Muscle of back (tissue), 3 donors: ENCODE measurements at regions not wholly inside any gene's neighbourhood (a gene's known extent, or its start where the extent isn't known, plus 50 kb on each side); places are given as distances from the start of the nearest gene placed in this dataset.

Experiments
- DNase-seq, 3 donors: peaks; one replicate each; pipeline versions ENCODE4 v3.0.0 to v3.0.0-alpha.2; 2013

DNA sequence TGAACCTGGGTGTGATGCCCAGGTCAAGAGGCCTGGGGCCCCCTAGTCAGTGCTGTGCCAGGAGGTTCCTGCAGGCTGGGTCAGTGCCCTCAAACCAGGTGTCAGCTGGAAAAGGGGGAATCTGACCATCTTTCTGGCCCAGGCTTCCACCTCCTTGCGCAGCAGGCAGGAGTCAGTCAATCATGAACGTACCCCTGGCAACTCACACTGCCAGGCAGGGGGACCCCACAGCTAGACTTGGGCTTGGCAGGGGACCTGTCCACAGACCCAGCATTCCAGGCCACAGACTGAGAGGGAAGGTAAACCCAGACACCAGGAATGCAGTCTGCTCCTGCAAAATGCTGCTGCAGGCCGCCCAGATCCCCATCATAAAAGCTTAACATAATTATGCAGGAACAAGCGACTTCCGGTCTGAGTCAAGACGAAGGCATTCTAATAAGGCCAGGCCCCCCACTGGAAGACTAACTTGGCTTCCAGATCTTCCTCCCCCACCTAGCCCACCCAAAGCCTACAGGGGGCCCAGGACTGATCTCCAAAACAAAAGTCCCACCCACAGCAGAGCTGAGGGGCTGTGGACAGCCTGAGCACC lies 156.3 kb downstream of the BCOR start:
- peak in 1 of 3 donors; percentile 38 for DNase-seq

DNA sequence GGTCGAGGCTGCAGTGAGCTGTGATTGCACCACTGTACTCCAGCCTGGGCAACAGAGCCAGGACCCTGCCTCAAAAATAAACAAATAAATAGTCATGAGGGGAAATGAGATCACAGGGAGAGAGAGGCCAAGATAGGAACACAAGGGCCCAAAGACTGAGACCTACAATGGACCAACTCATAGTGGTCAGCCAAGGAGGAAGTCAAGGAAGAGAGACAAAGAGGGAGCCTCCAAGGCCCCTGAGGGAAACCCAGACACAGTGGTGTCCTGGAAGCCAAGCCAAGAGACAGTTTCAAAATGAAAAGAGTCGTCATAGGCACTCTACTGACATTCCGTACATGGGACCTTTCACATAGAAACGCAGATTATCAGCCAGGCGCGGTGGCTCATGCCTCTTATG lies 153.3 kb downstream of the BCOR start:
- DNase-seq, result no peak

DNA sequence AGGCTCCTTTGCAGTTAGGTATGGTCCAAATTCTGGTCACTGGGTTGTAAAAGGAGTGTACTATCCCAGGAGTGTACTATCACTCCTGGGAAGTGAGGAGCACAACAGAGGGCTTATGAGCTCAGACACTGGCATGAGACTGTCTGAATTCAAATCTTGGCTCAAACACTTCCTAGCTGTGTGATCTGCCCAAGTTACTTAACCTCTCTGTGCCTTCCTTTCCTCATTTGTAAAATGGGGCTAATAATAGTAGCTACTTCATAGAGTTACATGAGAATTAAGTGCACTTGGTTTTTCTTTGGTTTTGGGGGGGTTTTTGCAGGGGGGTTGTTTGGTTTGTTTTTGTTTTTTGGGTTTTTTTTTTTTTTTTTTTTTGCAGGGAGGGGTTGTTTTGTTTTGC lies 152.0 kb downstream of the BCOR start:
- DNase-seq, result no peak

- DNase-seq, result peak in 1 of 3 donors; percentile 62
Observed at GRCh38 chrX:39946822-39947221, 150.9 kb downstream of the BCOR start.

DNA sequence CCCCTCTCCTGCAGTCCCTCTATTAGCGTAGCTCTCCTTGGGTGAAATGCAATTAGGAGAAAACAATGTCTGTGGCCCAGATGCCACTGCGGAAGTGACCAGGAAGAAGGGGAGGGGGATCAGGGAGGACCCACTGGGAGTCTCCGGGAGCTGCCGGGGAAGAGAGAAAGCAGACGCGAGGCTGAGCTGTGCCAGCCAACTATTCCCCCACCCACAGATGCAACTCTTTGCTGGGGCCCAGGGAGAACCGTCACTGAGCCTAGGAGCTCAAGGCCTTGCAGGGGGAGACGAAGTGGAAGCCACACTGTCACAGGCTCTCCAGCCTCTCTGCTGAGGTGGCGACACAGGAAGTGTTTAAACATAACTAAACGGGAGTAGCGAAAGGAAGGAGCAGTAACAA lies 149.2 kb downstream of the BCOR start:
- no peak for DNase-seq

- DNase-seq, result no peak
Observed at GRCh38 chrX:39950018-39950688, 147.6 kb downstream of the BCOR start.

DNA sequence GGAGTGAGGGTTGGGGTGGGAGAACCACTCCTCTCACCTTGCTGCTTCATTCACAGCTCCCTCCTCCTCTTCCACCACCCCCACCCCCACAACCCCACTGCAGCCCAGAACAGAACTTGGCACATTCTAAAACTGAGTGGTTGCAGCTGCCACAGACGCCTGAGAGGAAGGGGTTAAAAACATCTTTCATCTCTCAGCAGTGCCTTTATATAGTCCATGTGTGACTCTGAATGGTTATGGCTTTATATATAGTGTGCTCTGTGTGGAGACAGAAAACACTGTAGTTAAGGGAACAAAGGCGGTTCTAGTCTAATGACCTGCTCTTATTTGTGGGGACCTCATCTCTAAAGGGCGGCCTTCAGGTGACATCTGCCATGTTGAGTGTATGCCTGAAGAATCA lies 144.8 kb downstream of the BCOR start:
- no peak for DNase-seq

- no peak for DNase-seq
Observed at GRCh38 chrX:39953879-39954278, 143.9 kb downstream of the BCOR start.

GRCh38 chrX:39954851-39955250 lies 142.9 kb downstream of the BCOR start:
- no peak for DNase-seq

DNA sequence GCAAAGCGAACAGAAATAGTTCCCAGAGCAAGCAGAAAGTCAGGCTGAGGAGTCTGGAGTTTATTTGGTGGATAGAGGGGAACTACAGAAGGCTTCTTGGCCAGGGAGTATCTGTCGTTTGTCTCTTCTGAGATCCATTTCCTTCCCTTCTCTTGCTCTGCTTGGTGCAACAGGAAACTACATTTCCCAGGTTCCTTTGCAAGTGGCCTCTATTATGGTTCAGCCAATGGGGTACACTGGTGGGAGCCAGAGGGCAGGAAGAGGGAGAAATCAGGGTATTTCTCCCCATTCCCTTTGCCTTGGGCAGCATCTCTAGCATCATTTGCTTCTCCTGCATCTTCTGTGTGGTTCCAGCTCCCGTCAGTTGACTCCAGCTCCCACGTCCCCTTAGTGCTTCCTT lies 142.1 kb downstream of the BCOR start:
- DNase-seq, result no peak

DNA sequence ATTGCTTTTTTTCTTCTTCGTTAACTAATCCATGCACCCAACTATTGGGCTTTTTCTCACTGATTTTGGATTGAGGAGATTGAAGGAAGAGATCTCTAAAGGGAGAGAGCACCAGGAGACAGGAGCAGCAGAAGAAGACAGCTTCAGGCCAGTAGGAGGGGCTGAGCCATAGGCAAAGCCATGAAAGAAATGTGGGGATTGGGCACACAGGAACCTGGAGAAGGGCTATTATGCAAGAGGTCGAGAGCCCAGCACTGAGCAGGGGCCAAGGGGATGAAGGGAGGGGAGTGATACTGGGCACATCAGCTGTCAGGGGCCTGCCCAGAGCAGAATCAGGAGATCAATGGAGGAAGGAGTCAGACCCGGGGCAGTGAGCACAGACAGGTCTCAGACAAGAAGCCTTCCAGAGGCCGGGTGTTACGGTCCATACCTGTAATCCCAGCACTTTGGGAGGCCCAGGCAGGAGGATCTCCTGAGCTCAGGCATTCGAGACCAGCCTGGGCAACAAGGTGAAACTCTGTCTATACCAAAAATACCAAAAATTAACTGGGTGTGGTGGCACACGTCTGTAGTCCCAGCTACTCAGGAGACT lies 140.9 kb downstream of the BCOR start:
- DNase-seq, result no peak

DNA sequence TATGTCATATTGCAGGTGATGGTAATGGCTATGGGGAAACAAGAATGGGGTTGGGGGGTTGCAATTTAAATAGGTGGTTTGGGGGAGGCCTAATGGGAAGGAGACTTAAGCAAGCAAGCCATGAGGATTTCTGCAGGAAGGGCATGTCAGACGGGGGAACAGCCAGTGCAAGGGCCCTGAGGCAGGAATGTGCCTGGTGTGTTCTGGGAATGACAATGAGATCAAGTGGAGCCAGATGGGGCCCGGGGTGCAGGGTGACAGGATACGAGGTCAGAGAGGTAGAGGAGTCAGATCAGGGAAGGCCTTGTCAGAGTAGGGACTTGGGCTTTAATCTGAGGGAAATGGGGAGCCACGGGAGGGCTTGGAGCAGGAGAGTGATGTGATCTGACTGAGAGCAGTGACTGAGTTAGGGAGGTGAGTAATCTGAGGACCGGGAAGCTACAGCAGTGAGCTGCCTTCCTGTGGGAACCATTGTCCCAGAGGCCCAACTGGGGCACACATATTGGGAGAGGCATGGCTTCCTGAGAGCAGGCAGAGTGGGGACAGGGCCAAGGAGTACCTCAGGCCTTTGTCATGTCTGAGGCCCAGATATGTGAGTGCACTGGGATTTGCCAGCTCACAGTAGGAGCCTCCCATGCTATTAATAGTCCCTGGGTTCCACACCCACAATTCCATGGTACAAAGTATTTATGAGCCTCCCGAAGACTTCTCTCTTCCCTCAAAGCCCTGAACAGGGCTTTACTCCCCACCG lies 139.8 kb downstream of the BCOR start:
- DNase-seq, result peak in 1 of 3 donors; percentile 25

- no peak for DNase-seq
Observed at GRCh38 chrX:39958850-39959249, 138.9 kb downstream of the BCOR start.

GRCh38 chrX:39960219-39960618 lies 137.5 kb downstream of the BCOR start:
- no peak for DNase-seq

GRCh38 chrX:39961441-39961840 lies 136.3 kb downstream of the BCOR start:
- no peak for DNase-seq

DNA sequence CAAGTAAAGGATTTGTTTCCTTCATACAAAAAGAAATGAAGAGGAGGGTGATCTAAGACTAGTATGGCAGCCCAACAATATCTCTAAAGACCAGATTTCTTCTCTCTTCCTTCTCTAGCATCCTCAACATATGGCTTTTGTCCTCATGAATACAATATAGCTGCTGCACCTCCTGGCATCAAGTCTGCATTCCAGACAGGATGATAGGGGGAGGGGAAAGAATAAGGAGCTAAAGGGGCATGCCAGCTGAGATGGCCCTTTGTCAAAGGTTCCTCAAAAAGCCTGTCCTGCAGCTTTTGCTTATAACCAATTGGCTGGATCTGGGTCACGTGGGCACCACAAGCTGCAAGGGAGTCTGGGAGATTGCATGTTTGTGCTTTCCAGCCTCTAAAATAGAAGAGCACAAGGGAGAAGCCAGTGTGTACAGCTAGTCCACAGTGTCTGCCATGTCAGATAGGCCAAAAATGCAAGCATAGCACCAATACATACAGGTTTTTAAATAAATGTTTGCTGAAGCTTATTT lies 132.6 kb downstream of the BCOR start:
- no peak for DNase-seq

DNA sequence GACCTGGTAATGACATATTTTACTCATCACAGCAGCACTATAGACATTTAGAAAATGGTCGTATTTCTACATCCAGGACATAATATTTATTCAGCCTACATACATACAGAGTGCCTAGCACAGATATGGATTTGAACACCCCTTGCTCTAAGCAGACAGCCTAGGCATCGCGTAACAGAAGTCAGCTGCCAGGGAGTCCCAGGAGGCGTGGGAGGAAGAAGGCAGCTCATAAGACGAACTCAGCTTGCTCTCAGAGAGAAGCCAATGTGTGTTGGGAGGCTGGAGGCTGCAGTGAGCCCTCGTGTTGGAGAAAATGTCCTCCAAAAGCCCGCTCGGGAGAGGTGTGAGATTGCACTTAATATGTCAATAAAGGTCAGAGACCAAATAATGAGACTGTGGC lies 131.6 kb downstream of the BCOR start:
- no peak for DNase-seq

GRCh38 chrX:39967348-39967747 lies 130.4 kb downstream of the BCOR start:
- no peak for DNase-seq

GRCh38 chrX:39969099-39969818 lies 128.5 kb downstream of the BCOR start:
- peak in 1 of 3 donors; percentile 48 for DNase-seq

- DNase-seq, result peak in 1 of 3 donors; percentile 29
Observed at GRCh38 chrX:39969819-39970504, 127.8 kb downstream of the BCOR start.

DNA sequence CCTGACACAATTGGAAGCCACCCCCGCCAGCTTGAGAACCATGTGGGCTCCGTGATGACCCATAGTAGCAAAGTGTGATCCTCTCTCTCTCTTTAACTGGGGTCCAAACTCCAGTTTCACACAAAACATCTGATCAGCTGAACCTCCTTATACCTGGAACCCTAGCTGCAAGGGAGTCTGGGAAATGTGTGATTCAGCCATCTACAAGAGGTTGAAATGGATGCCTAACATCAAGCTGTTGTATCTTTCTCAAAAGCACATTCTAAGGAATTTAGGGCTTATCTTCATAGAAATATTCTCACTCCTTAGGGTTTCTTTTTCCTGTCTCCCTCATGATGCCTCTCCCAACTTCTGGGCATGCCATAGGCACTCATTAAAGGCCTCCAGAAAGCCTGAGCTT lies 126.0 kb downstream of the BCOR start:
- no peak for DNase-seq
